Body of pancreas (tissue), 4 donors: ENCODE measurements at regions not wholly inside any gene's neighbourhood (a gene's known extent, or its start where the extent isn't known, plus 50 kb on each side); places are given as distances from the start of the nearest gene placed in this dataset.

ENCODE experiments used
- POLR2A ChIP-seq, 3 donors: fragments of 450-650 bp; IDR thresholded peaks; one replicate each; pipeline ENCODE4 v1.6.1; 2016; ENCODE audit warnings: antibody characterized with exemption in 3 of 3, mild to moderate bottlenecking in 2 of 3
- TF ChIP-seq, protein P1 (sequence below), 7 experiments: fragments of 450-650 bp in 4 of 7; fragments of 200-600 bp in 3 of 7; sonication (generic) in 3 of 7; IDR thresholded peaks; one replicate each; pipeline ENCODE4 v1.5.1; 2016 to 2019; ENCODE audit warnings: antibody characterized with exemption in 7 of 7

DNA sequence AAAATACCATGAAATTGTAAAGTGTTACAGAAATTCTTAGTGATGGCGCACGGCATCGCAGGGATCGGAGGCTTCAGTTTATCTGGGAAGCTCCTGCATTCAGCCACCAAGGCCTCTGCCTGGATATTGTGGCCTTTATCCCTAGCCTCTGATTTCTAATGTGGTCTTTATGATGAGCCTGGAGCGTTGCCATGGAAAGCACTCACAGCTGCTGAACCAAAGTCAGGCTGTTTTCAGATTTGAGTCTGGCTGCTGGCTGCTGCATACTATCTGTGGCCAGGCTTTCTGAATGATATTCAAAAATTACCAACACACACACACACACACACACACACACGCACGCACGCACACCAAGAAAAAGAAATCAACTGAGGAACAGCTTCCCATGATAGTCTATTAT, 101.1 kb upstream of the ZNF366 start:
- TF ChIP-seq, protein P1, sequence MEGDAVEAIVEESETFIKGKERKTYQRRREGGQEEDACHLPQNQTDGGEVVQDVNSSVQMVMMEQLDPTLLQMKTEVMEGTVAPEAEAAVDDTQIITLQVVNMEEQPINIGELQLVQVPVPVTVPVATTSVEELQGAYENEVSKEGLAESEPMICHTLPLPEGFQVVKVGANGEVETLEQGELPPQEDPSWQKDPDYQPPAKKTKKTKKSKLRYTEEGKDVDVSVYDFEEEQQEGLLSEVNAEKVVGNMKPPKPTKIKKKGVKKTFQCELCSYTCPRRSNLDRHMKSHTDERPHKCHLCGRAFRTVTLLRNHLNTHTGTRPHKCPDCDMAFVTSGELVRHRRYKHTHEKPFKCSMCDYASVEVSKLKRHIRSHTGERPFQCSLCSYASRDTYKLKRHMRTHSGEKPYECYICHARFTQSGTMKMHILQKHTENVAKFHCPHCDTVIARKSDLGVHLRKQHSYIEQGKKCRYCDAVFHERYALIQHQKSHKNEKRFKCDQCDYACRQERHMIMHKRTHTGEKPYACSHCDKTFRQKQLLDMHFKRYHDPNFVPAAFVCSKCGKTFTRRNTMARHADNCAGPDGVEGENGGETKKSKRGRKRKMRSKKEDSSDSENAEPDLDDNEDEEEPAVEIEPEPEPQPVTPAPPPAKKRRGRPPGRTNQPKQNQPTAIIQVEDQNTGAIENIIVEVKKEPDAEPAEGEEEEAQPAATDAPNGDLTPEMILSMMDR (IDR thresholded peaks at IDR 0.05): no peak
- TF ChIP-seq POLR2A (IDR thresholded peaks at IDR 0.05): no peak
